Neural progenitor cell (in vitro differentiated cells): ENCODE measurements at regions not wholly inside any gene's neighbourhood (a gene's known extent, or its start where the extent isn't known, plus 50 kb on each side); places are given as distances from the start of the nearest gene placed in this dataset.

Experiments
- CTCF ChIP-seq: fragments of 200-600 bp; sonication (generic); IDR thresholded peaks from 2 replicates; pipeline ENCODE4 v1.5.1; 2017; ENCODE audit warnings: antibody characterized with exemption, mild to moderate bottlenecking
- EZH2 ChIP-seq: fragments of 200-600 bp; sonication (generic); IDR thresholded peaks from 2 replicates; pipeline ENCODE4 v1.6.1; 2017; ENCODE audit warnings: antibody characterized with exemption, mild to moderate bottlenecking, moderate library complexity
- EZH2phosphoT487 ChIP-seq: fragments of 200-600 bp; sonication (generic); IDR thresholded peaks from 2 replicates; pipeline ENCODE4 v1.6.1; 2017; ENCODE audit warnings: antibody characterized with exemption

- TF ChIP-seq CTCF (no peak), EZH2phosphoT487 (no peak), EZH2 (no peak)
These were observed 262.1 kb upstream of the DUSP10 start for GRCh38 chr1:222004034-222004433.
